HEK293 (cell line): ENCODE measurements at regions not wholly inside any gene's neighbourhood (a gene's known extent, or its start where the extent isn't known, plus 50 kb on each side); places are given as distances from the start of the nearest gene placed in this dataset.

ENCODE experiments used
- CTCF ChIA-PET: fragments of 350-600 bp; formaldehyde crosslinking; extraction: SDS; loops from one replicate; lab custom pipeline; 2021; ENCODE audit warnings: antibody characterized with exemption; lab: Yijun Ruan, JAX
- POLR2A ChIA-PET: fragments of 300-600 bp; formaldehyde crosslinking; extraction: SDS; loops from one replicate; lab custom pipeline; 2020; ENCODE audit warnings: antibody characterized with exemption, inconsistent platforms; lab: Yijun Ruan, JAX
- H3K27ac ChIP-seq: fragments of 200-500 bp; sonication (Bioruptor generic); 2 replicates; pipeline ENCODE4 v1.5.1; 2014; ENCODE audit warnings: low read depth, low read length, control low read depth, inconsistent platforms; ENCODE audit errors: extremely low read depth
- H3K36me3 ChIP-seq, 2 experiments: fragments of 200-500 bp in 1 of 2; sonication (Bioruptor generic) in 1 of 2; 1 replicate in 1 of 2; 2 replicates in 1 of 2; pipeline ENCODE4 v1.5.1; 2014 to 2017; ENCODE audit warnings: inconsistent platforms in 2 of 2, low read length in 2 of 2; ENCODE audit not compliant: control insufficient read depth in 2 of 2, insufficient read depth in 1 of 2
- H3K4me1 ChIP-seq: fragments of 200-500 bp; sonication (Bioruptor generic); 2 replicates; pipeline ENCODE4 v1.5.1; 2014; ENCODE audit warnings: mild to moderate bottlenecking, low read length, inconsistent platforms; ENCODE audit not compliant: control insufficient read depth, insufficient read depth
- H3K4me3 ChIP-seq: 2 replicates; pipeline ENCODE4 v1.5.1; 2011; ENCODE audit warnings: low read depth, mild to moderate bottlenecking, control low read depth, low read length, moderate library complexity
- H3K9me3 ChIP-seq: fragments of 200-500 bp; sonication (Bioruptor generic); 2 replicates; pipeline ENCODE4 v1.5.1; 2014; ENCODE audit warnings: low read depth, low read length, inconsistent platforms; ENCODE audit not compliant: control insufficient read depth, insufficient read depth
- HOXA7 ChIP-seq: sonication (generic); formaldehyde crosslinking; IDR thresholded peaks from 2 replicates; pipeline ENCODE4 v1.8.1; 2022; ENCODE audit warnings: missing genetic modification reagents, borderline replicate concordance
- MYNN ChIP-seq: fragments of 450-650 bp; formaldehyde crosslinking; IDR thresholded peaks from 2 replicates; pipeline ENCODE4 v1.5.1; 2016; ENCODE audit warnings: missing biosample characterization, missing genetic modification characterization, borderline replicate concordance
- OSR2 ChIP-seq: fragments of 450-650 bp; formaldehyde crosslinking; IDR thresholded peaks from 2 replicates; pipeline ENCODE4 v1.5.1; 2016; ENCODE audit warnings: missing biosample characterization, missing genetic modification characterization
- PBX3 ChIP-seq: sonication (generic); formaldehyde crosslinking; IDR thresholded peaks from 2 replicates; pipeline ENCODE4 v1.8.1; 2022; ENCODE audit warnings: mild to moderate bottlenecking, moderate library complexity, missing genetic modification reagents
- REPIN1 ChIP-seq: fragments of 450-650 bp; formaldehyde crosslinking; IDR thresholded peaks from 2 replicates; pipeline ENCODE4 v1.5.1; 2017; ENCODE audit warnings: missing biosample characterization, missing genetic modification characterization, low read depth
- SETDB1 ChIP-seq: IDR thresholded peaks from one replicate; pipeline ENCODE4 v1.6.1; 2017; ENCODE audit warnings: mild to moderate bottlenecking, low read length, moderate library complexity, mixed read lengths; ENCODE audit not compliant: insufficient read length
- SP3 ChIP-seq: fragments of 450-650 bp; formaldehyde crosslinking; IDR thresholded peaks from 2 replicates; pipeline ENCODE4 v1.5.1; 2016; ENCODE audit warnings: missing biosample characterization, missing genetic modification characterization
- ZBTB11 ChIP-seq: fragments of 450-650 bp; formaldehyde crosslinking; conservative IDR thresholded peaks from 2 replicates; pipeline ENCODE4 v1.5.1; 2016; ENCODE audit warnings: low read depth, missing biosample characterization, missing genetic modification characterization
- ZNF2 ChIP-seq: fragments of 450-650 bp; formaldehyde crosslinking; IDR thresholded peaks from 2 replicates; pipeline ENCODE4 v1.5.1; 2016; ENCODE audit warnings: missing biosample characterization, missing genetic modification characterization
- ZNF274 ChIP-seq, 2 experiments: fragments of 200-500 bp in 1 of 2; fragments of 450-650 bp in 1 of 2; sonication (Bioruptor generic) in 1 of 2; formaldehyde crosslinking in 1 of 2; IDR thresholded peaks; 2 replicates each; pipeline versions ENCODE4 v1.5.1 to v1.6.1; 2014 to 2016; ENCODE audit warnings: borderline replicate concordance in 1 of 2, inconsistent platforms in 1 of 2, low read length in 1 of 2, missing biosample characterization in 1 of 2, missing genetic modification characterization in 1 of 2
- ZNF37A ChIP-seq: fragments of 450-650 bp; IDR thresholded peaks from 2 replicates; pipeline ENCODE4 v1.5.1; 2018; ENCODE audit warnings: missing biosample characterization, missing genetic modification characterization
- ZNF391 ChIP-seq: fragments of 450-650 bp; formaldehyde crosslinking; IDR thresholded peaks from 2 replicates; pipeline ENCODE4 v1.5.1; 2016; ENCODE audit warnings: low read depth, missing biosample characterization, missing genetic modification characterization, borderline replicate concordance
- ZNF473 ChIP-seq: fragments of 450-650 bp; formaldehyde crosslinking; IDR thresholded peaks from 2 replicates; pipeline ENCODE4 v1.5.1; 2017; ENCODE audit warnings: missing biosample characterization, missing genetic modification characterization
- ZNF580 ChIP-seq: fragments of 450-650 bp; formaldehyde crosslinking; IDR thresholded peaks from 2 replicates; pipeline ENCODE4 v1.5.1; 2016; ENCODE audit warnings: missing biosample characterization, missing genetic modification characterization
- ZNF596 ChIP-seq: fragments of 450-650 bp; IDR thresholded peaks from 2 replicates; pipeline ENCODE4 v1.5.0; 2018; ENCODE audit warnings: missing biosample characterization, mild to moderate bottlenecking, missing genetic modification characterization, moderate library complexity
- ZNF623 ChIP-seq: fragments of 450-650 bp; formaldehyde crosslinking; IDR thresholded peaks from 2 replicates; pipeline ENCODE4 v1.5.1; 2016; ENCODE audit warnings: missing biosample characterization, missing genetic modification characterization
- ZNF645 ChIP-seq: fragments of 450-650 bp; formaldehyde crosslinking; IDR thresholded peaks from 2 replicates; pipeline ENCODE4; 2016; ENCODE audit warnings: missing biosample characterization, missing genetic modification characterization
- ZSCAN23 ChIP-seq: fragments of 450-650 bp; formaldehyde crosslinking; IDR thresholded peaks from 2 replicates; pipeline ENCODE4 v1.5.1; 2016; ENCODE audit warnings: missing biosample characterization, missing genetic modification characterization

GRCh38 chr11:79890272-79890671, 449.4 kb upstream of the TENM4 start:
- Histone ChIP-seq H3K4me3 (no peak overlapping the region), H3K27ac (no peak overlapping the region), H3K4me1 (no peaks in the 10 kb centered on the region), H3K9me3 (no peaks in the 10 kb centered on the region), H3K36me3 (no peaks in the 10 kb centered on the region)
- ChIA-PET POLR2A (no interaction called here), CTCF (no interaction called here)
- no peak for TF ChIP-seq ZNF2 (tag by site-specific recombination)
- no peak for TF ChIP-seq ZNF37A (tag by site-specific recombination)
- TF ChIP-seq ZNF596 (tag by site-specific recombination), result no peak

- ChIA-PET CTCF (no interaction called here), POLR2A (no interaction called here)
- H3K4me3 ChIP-seq, result no peak overlapping the region
- H3K36me3 ChIP-seq, result no peaks in the 10 kb centered on the region
- no peak for TF ChIP-seq REPIN1 (tag by site-specific recombination)
- no peak for TF ChIP-seq MYNN (tag by site-specific recombination)
- no peak for TF ChIP-seq SP3 (tag by site-specific recombination)
- TF ChIP-seq PBX3, result no peak
- TF ChIP-seq OSR2 (tag by site-specific recombination), result no peak
- no peak for TF ChIP-seq ZNF391
- no peak for TF ChIP-seq ZNF623
- TF ChIP-seq ZNF580 (tag by site-specific recombination), result no peak
- TF ChIP-seq, all 188 proteins: peak for 0
- Histone ChIP-seq H3K27ac (no peak overlapping the region), H3K9me3 (no peaks in the 10 kb centered on the region), H3K4me1 (no peaks in the 10 kb centered on the region)
Observed at GRCh38 chr11:79864882-79865281, 424.1 kb upstream of the TENM4 start.

GRCh38 chr11:79860336-79860735, 419.5 kb upstream of the TENM4 start:
- TF ChIP-seq HOXA7 (CRISPR knock-in tag) (no peak), ZNF473 (no peak), ZSCAN23 (tag by site-specific recombination) (no peak), ZNF645 (tag by site-specific recombination) (no peak), ZNF274 (IDR thresholded peaks at IDR 0.05; ENCODE audit: low read length) (no peak), ZNF274 (tag by site-specific recombination; IDR thresholded peaks at IDR 0.05; ENCODE audit: borderline replicate concordance) (no peak), SETDB1 (no peak), ZBTB11 (tag by site-specific recombination) (no peak)
- TF ChIP-seq, all 188 proteins: peak for 0
- POLR2A ChIA-PET, result no interaction called here
- CTCF ChIA-PET, result no interaction called here

More at GRCh38 chr11:79860336-79860735, 419.5 kb upstream of the TENM4 start:
- Histone ChIP-seq H3K9me3 (no peaks in the 10 kb centered on the region), H3K27ac (no peak overlapping the region), H3K4me1 (no peaks in the 10 kb centered on the region), H3K36me3 (no peaks in the 10 kb centered on the region), H3K4me3 (no peak overlapping the region)
